GM18508 (cell line): ENCODE measurements at regions not wholly inside any gene's neighbourhood (a gene's known extent, or its start where the extent isn't known, plus 50 kb on each side); places are given as distances from the start of the nearest gene placed in this dataset.

Source experiments
- ATAC-seq: cut with Tn5 transposase; IDR thresholded peaks from one replicate; pipeline ENCODE4 v1.9.1; 2021; ENCODE audit warnings: moderate number of reproducible peaks; ENCODE audit not compliant: insufficient read depth, unreplicated experiment

DNA sequence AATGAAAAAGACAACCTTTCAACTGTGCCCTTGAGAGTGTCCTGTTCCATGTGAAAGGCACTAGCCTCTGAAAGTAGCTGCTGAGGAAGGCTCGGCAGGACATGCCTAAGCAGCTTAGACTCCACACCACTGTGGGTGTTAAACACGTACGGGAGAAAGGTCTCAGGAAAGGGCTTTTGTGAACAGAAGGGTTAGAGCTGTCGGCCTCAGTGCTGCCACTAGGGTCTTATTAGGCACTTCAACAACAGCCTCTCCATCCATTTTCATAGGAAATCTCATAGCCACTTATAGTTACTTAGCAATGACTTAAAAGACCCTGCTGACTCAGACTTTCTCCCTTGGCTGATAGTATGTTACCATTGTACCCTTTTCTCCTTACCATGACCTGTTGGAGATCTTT lies 662.8 kb downstream of the TBC1D32 start:
- ATAC-seq, result no peak

GRCh38 chr6:120652506-120652905 lies 681.8 kb downstream of the TBC1D32 start:
- ATAC-seq, result no peak

DNA sequence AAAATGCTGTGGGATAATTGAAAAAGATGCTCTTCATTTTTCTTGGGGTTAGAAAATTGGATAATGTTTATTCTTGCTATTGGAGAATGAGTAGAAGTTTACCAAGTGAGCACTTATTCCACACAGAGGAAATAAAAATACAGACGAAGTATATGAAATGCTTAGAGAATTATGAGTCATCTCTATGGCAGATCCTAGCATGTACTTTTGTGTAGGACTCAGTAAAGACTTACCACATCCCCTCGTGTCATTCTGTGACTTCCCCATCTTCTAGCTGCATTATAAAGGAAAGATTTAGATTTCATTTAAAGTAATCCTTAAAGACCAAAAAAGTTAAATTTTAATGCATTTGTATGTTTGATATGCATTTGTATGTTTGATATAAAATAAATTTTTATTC lies 685.6 kb downstream of the TBC1D32 start:
- ATAC-seq, result no peak

- ATAC-seq, result no peak
These were observed 688.2 kb downstream of the TBC1D32 start for GRCh38 chr6:120646101-120646500.

DNA sequence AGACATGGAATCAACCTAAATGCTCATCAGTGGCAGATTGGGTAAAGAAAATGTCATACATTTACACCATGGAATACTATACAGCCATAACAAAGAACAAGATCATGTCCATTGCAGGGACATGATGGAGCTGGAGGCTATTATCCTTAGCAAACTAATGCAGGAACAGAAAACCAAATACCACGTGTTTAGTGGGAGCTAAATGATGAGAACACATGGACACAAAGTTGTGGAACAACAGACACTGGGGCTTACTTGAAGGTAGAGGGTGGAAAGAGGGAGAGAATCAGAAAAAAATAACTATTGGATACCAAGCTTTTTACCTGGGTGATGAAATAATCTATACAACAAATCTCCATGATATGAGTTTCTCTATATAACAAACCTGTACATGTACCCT lies 701.3 kb downstream of the TBC1D32 start:
- no peak for ATAC-seq

DNA sequence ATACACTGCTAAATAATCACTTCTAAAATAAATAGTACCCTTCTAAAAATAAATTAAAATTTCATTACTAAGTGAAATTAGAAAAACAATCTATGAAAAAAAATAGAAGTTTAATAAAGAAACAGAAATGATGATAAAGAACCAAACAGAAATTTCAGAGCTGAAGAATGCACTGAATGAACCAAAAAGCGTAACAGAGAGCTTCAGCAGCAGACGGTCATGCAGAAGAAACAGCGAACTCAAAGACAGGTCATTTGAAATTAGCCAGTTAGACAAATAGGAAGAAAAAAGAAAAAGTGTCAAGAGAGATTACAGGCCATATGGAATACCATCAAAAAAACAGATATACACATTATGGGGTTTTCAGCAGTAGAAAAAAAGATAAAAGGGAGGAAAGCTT lies 706.7 kb downstream of the TBC1D32 start:
- ATAC-seq, result no peak

DNA sequence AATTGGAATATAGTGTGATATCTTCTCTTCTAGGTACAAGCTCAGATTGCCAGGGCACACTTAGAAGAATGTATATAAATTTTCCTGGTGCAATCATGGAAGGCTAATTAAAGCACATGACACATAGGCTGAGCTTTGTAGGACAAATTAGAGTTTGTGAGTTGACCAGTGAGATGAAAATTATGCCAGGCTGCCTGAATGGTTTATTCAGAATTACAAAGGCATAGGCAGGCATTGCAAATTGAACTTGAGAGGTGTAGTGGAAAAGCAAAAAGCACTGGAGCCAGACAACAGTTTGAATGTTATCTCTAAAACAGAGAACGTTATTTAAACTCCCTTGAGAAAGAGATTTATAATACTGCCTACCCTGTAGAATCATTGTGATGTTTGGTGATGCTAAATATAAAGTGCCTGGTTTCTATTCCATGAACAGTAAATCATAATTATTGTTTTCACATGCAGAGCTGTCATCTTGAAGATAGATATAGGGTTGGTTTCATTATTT lies 712.1 kb downstream of the TBC1D32 start:
- ATAC-seq, result no peak

DNA sequence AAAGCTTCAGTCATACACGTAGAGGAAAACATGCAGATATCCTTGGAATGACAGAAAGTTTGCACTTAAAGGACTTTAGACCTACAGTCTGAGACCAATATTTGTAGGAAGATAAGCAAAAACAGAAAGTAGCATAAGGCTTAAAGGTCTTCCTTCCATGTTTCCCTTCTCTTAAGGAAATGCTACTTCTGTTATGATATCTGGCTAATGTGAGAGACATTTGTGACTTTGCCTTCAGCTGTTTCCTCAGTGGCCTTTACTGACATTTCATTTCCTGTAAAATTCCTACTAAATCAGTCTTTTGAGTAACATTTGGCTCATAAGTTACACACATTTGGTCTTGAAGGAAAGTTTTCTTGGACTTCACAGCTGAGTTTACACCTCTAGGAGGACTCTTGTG lies 713.4 kb downstream of the TBC1D32 start:
- ATAC-seq, result no peak

GRCh38 chr6:120615238-120615637 lies 719.0 kb downstream of the TBC1D32 start:
- ATAC-seq, result no peak

DNA sequence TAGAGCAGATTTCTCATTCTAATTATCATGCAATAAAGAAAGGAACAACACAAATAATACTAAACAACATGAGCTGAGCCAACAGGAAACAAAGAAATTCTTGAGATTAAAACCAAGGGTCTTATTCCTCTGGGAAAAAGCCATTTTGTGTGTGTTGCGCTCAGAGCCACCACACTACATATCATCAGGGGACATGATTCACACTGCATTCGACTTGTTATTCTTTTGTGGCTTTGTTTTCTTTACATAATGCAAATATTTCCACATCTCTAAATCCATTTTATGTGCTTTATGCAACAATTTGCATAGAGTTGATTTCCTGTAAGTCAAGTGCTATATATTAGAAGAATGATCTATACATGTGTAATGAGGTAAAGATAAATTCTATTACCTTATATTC lies 719.6 kb downstream of the TBC1D32 start:
- no peak for ATAC-seq

DNA sequence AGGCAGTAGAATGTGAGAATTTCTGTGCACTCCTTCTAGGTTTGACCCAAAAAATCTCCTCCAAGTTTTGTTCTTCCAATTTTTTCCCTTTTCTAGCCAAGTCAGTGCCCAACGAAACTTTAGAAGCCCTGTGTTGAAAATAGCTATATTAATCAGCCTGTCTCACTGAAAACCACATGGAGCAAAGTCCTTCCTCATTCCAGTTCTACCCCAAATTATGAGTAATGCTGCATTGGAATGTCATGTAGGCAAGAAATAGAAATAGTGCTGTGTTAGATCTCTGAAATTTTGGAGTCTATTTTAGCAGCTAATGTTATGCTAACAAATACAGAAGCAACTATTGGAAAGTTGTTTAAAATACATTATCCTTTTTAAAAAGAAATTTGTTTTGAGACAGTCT lies 725.5 kb downstream of the TBC1D32 start:
- no peak for ATAC-seq

- ATAC-seq, result no peak
These were observed 727.5 kb downstream of the TBC1D32 start for GRCh38 chr6:120606743-120607142.

GRCh38 chr6:120604510-120604909 lies 729.8 kb downstream of the TBC1D32 start:
- no peak for ATAC-seq

GRCh38 chr6:120590611-120591010 lies 743.7 kb downstream of the TBC1D32 start:
- no peak for ATAC-seq

- no peak for ATAC-seq
These were observed 745.9 kb downstream of the TBC1D32 start for GRCh38 chr6:120588424-120588823.

- ATAC-seq, result no peak
These were observed 746.9 kb downstream of the TBC1D32 start for GRCh38 chr6:120587381-120587780.

- ATAC-seq, result no peak
These were observed 750.0 kb downstream of the TBC1D32 start for GRCh38 chr6:120584111-120584760.

DNA sequence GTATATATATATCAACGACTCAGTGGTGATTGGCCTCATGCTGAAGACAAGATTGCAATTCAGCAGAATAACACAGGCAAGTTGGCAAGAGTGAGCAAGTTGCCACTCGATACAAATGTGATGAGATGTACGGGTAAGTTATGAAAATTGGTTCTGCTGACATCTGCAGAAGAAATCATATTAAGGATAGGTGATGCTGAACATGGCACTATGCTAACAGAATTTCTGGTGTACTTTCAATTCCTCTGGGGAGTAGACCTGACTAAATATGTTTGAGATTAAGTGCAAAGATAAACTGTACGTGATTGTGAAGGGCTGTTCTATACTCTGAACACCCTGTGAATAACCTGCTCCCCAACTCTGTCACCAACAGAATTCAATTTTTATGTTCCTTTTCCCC lies 758.2 kb downstream of the TBC1D32 start:
- no peak for ATAC-seq

DNA sequence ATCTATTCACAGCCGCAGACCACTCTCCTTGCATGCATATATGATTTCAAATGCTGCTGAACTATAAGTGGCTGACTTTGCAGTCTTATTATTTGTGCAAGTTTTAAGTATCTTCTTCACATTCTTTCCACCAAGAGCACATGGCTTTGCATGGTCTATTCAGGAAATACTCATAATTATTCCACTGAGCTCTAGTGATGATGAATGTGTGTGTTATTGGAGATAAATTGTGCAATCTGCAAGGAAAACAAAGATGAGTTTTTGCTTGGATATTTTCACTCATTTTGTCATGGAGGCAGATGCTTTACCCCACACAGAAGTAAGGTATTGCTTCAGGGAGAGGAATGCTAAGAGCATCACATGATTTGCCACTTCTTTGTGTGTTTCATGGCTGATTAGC lies 764.6 kb downstream of the TBC1D32 start:
- no peak for ATAC-seq

- ATAC-seq, result no peak
These were observed 769.5 kb downstream of the TBC1D32 start for GRCh38 chr6:120564779-120565178.

- ATAC-seq, result no peak
These were observed 776.0 kb downstream of the TBC1D32 start for GRCh38 chr6:120558294-120558693.

DNA sequence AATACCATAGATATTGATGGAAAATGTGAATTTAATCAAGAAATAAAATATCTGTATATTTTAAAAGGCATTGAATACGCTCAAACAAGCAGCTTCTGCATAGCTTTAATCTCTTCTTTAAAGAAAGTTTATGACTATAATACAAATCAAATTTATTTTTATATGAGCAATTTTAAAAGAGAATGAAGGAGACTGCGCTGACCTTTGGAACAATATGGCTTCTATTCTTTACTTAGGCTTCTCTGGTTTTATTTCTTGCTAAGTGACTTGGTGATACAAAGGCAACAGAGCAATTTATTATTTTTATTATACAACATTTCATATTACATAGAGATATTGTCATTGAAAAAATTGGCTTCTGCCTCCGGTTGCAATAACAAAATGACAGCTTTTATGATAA lies 776.7 kb downstream of the TBC1D32 start:
- ATAC-seq, result no peak

DNA sequence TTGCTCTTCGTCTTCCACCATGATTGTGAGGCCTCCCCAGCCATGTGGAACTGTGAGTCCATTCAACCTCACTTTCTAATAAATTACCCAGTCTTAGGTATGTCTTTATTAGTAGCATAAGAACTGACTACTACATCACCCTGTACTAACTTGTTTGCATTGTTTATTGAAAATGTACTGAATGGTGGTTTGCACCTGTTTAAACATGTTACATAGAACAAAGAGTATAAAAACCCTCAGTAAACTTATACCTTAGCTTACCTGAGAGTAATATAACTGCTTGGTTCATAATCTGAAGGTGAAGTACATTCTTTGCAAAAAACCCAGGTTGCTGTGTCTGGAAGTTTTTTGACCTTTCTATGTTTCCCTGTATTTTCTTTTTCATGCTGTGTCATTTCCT lies 777.8 kb downstream of the TBC1D32 start:
- no peak for ATAC-seq
